ENCODE measurements at regions not wholly inside any gene's neighbourhood (a gene's known extent, or its start where the extent isn't known, plus 50 kb on each side); places are given as distances from the start of the nearest gene placed in this dataset.

- TF ChIP-seq POLR2AphosphoS5 (IDR thresholded peaks at IDR 0.05; ENCODE audit: low read depth, low read length) (no peak), SIN3A (IDR thresholded peaks at IDR 0.05; ENCODE audit: borderline replicate concordance, insufficient read depth, low read length) (no peak), TAF1 (IDR thresholded peaks at IDR 0.05; ENCODE audit: borderline replicate concordance, insufficient read depth, low read length) (no peak), FOXP2 (optimal IDR thresholded peaks at IDR 0.05; ENCODE audit: borderline replicate concordance, extremely low read depth, extremely low read length, insufficient read depth) (no peak), REST (IDR thresholded peaks at IDR 0.05; ENCODE audit: insufficient read depth in 1 of 2, low read depth in 2 of 2, low read length in 2 of 2) (no peak)
Observed at GRCh38 chr2:71944183-71944550, 203.5 kb downstream of the CYP26B1 start.

- TF ChIP-seq SIN3A (IDR thresholded peaks at IDR 0.05; ENCODE audit: borderline replicate concordance, insufficient read depth, low read length) (no peak), POLR2AphosphoS5 (IDR thresholded peaks at IDR 0.05; ENCODE audit: low read depth, low read length) (no peak), REST (IDR thresholded peaks at IDR 0.05; ENCODE audit: insufficient read depth in 1 of 2, low read depth in 2 of 2, low read length in 2 of 2) (no peak), FOXP2 (optimal IDR thresholded peaks at IDR 0.05; ENCODE audit: borderline replicate concordance, extremely low read depth, extremely low read length, insufficient read depth) (no peak), TAF1 (IDR thresholded peaks at IDR 0.05; ENCODE audit: borderline replicate concordance, insufficient read depth, low read length) (no peak)
Observed at GRCh38 chr2:71943238-71944182, 204.2 kb downstream of the CYP26B1 start.

GRCh38 chr2:71941726-71942525 lies 205.7 kb downstream of the CYP26B1 start:
- no peak for TF ChIP-seq REST (IDR thresholded peaks at IDR 0.05; ENCODE audit: insufficient read depth in 1 of 2, low read depth in 2 of 2, low read length in 2 of 2)

GRCh38 chr2:71940695-71941094 lies 207.0 kb downstream of the CYP26B1 start:
- TF ChIP-seq SIN3A (IDR thresholded peaks at IDR 0.05; ENCODE audit: borderline replicate concordance, insufficient read depth, low read length) (no peak), TAF1 (IDR thresholded peaks at IDR 0.05; ENCODE audit: borderline replicate concordance, insufficient read depth, low read length) (no peak), FOXP2 (optimal IDR thresholded peaks at IDR 0.05; ENCODE audit: borderline replicate concordance, extremely low read depth, extremely low read length, insufficient read depth) (no peak), REST (IDR thresholded peaks at IDR 0.05; ENCODE audit: insufficient read depth in 1 of 2, low read depth in 2 of 2, low read length in 2 of 2) (no peak), POLR2AphosphoS5 (IDR thresholded peaks at IDR 0.05; ENCODE audit: low read depth, low read length) (no peak)
